Progenitor cell of endocrine pancreas (in vitro differentiated cells): ENCODE measurements at regions not wholly inside any gene's neighbourhood (a gene's known extent, or its start where the extent isn't known, plus 50 kb on each side); places are given as distances from the start of the nearest gene placed in this dataset.

Source experiments
- DNase-seq: peaks from one replicate; pipeline ENCODE4 v3.0.0; 2021; ENCODE audit warnings: low spot score; ENCODE audit not compliant: unreplicated experiment
- H3K27ac Mint-ChIP-seq: 2 replicates; pipeline ENCODE4 v1.8.0; 2021; ENCODE audit warnings: mild to moderate bottlenecking, moderate library complexity, mixed read lengths
- H3K27me3 Mint-ChIP-seq: 2 replicates; pipeline ENCODE4 v1.8.0; 2021; ENCODE audit warnings: mixed read lengths
- H3K36me3 Mint-ChIP-seq: 2 replicates; pipeline ENCODE4 v1.8.0; 2022; ENCODE audit warnings: mixed read lengths; ENCODE audit not compliant: insufficient read depth
- H3K4me1 Mint-ChIP-seq: 2 replicates; pipeline ENCODE4 v1.8.0; 2021; ENCODE audit warnings: low read depth, mixed read lengths
- H3K4me3 Mint-ChIP-seq: 2 replicates; pipeline ENCODE4 v1.8.0; 2021; ENCODE audit warnings: low read depth, mild to moderate bottlenecking, moderate library complexity, mixed read lengths
- H3K9me3 Mint-ChIP-seq: 2 replicates; pipeline ENCODE4 v1.8.0; 2021; ENCODE audit warnings: low read depth, mixed read lengths
- CTCF ChIP-seq: fragments of 200-600 bp; sonication (generic); IDR thresholded peaks from one replicate; pipeline ENCODE4 v1.5.0; 2021; ENCODE audit warnings: antibody characterized with exemption, mild to moderate bottlenecking; ENCODE audit not compliant: unreplicated experiment

- no peak overlapping the region for H3K27ac Mint-ChIP-seq
- no peak for TF ChIP-seq CTCF
- H3K4me3 Mint-ChIP-seq = no peak overlapping the region
- peaks cover 10% of the 10 kb centered on the region for H3K27me3 Mint-ChIP-seq
- H3K9me3 Mint-ChIP-seq = no peaks in the 10 kb centered on the region
- H3K4me1 Mint-ChIP-seq = no peaks in the 10 kb centered on the region
- no peak for DNase-seq
- H3K36me3 Mint-ChIP-seq = no peaks in the 10 kb centered on the region
Measured at GRCh38 chr10:128614016-128614605, 487.9 kb upstream of the MKI67 start.

GRCh38 chr10:128614802-128615553 lies 488.8 kb upstream of the MKI67 start:
- no peaks in the 10 kb centered on the region for H3K9me3 Mint-ChIP-seq
- DNase-seq = no peak
- H3K27ac Mint-ChIP-seq = no peak overlapping the region
- no peaks in the 10 kb centered on the region for H3K36me3 Mint-ChIP-seq
- no peak for TF ChIP-seq CTCF
- no peaks in the 10 kb centered on the region for H3K4me1 Mint-ChIP-seq
- H3K27me3 Mint-ChIP-seq = peaks cover 10% of the 10 kb centered on the region
- no peak overlapping the region for H3K4me3 Mint-ChIP-seq

GRCh38 chr10:128617532-128617931 lies 491.3 kb upstream of the MKI67 start:
- no peak overlapping the region for H3K4me3 Mint-ChIP-seq
- no peak for TF ChIP-seq CTCF
- no peaks in the 10 kb centered on the region for H3K4me1 Mint-ChIP-seq
- DNase-seq = no peak
- no peak overlapping the region for H3K27ac Mint-ChIP-seq
- H3K27me3 Mint-ChIP-seq = peaks cover 5% of the 10 kb centered on the region
- no peaks in the 10 kb centered on the region for H3K9me3 Mint-ChIP-seq
- H3K36me3 Mint-ChIP-seq = no peaks in the 10 kb centered on the region

- no peaks in the 10 kb centered on the region for H3K36me3 Mint-ChIP-seq
- no peak for DNase-seq
- peaks cover 13% of the 10 kb centered on the region for H3K27me3 Mint-ChIP-seq
- H3K4me1 Mint-ChIP-seq = no peaks in the 10 kb centered on the region
- H3K9me3 Mint-ChIP-seq = no peaks in the 10 kb centered on the region
- TF ChIP-seq CTCF = no peak
- H3K4me3 Mint-ChIP-seq = no peak overlapping the region
- H3K27ac Mint-ChIP-seq = no peak overlapping the region
Measured at GRCh38 chr10:128622706-128623105, 496.5 kb upstream of the MKI67 start.

- H3K9me3 Mint-ChIP-seq = no peaks in the 10 kb centered on the region
- H3K36me3 Mint-ChIP-seq = no peaks in the 10 kb centered on the region
- no peak for DNase-seq
- no peak overlapping the region for H3K4me3 Mint-ChIP-seq
- peaks cover 10% of the 10 kb centered on the region for H3K27me3 Mint-ChIP-seq
- TF ChIP-seq CTCF = no peak
- no peak overlapping the region for H3K27ac Mint-ChIP-seq
- peaks cover 3% of the 10 kb centered on the region for H3K4me1 Mint-ChIP-seq
Measured at GRCh38 chr10:128623776-128624175, 497.6 kb upstream of the MKI67 start.
